ENCODE measurements at regions not wholly inside any gene's neighbourhood (a gene's known extent, or its start where the extent isn't known, plus 50 kb on each side); places are given as distances from the start of the nearest gene placed in this dataset.

DNA sequence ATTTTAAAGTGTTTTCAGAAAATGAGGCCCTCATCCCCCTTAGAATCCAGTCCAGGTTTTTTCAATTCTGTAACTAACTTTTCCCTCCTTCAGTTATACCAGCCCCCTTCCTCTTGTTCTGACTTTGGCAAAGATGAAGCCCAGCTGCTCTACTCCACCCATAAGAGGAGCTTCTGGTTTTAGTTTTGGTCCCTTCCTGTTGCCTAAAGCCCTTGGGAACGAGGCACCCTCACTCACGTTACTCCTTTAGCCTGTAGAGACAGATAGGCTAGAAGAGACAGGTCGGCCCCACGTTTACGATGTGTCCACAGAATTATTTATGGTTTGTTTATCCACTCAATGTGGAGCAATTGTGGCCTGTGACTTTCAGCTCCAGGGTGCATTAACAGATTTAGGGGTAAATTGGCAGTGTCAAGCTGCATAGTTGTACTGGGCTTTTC, 454.2 kb upstream of the TNP1 start:
- no peak for DNase-seq

DNA sequence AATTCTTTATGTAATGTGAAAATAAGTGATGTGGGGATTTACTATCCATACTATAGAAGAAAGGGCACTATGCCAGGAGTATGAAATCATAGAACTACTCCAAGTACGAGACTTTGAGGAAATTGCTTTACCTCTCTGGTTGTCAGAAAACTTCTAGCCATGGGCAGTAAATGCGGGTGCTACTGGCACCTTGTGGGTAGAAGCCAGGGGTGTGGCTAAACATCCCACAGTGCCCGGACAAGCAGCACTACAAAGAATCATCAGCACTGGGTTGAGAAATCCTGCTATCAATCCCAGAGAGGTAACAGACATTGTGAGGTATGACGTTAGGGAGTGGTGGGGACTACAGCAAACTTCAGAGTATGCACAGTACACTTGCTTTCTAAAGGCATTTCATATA, 453.5 kb upstream of the TNP1 start:
- DNase-seq, result no peak

DNA sequence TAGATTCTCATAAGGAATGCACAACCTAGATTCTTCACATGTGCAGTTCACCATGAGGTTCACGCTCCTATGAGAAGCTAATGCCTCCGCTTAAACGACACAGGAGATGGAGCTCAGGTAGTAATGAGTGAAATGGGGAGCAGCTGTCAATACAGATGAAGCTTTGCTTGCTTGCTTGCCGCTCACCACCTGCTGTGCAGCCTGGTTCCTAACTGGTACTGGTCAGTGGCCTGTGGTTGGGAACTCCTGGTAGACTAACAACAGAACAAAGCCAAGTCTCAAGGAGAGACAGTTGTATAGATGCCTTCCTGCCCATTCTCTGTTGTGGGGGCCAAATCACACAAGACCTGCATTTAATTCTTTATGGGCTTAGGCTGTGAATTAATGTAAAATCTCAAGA, 449.2 kb upstream of the TNP1 start:
- no peak for DNase-seq

DNA sequence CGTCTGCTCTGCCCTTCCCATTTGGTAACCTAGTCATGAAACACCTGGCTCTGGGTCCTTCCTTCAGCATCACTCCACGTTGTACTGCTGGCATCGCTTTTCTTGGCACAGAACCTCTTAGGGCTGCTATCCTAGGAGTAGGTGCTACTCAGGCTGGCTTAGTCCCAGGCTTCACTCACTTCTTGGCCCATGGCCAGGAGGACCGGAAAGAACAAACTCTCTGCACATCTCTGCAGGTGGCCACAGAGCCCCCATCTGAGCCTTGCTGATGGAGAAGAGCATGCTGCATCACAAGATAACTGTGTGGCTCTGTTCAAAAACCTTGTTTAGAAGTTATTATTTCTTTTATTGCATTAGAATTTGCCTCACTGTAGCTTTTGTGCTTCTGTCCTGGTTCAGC, 447.2 kb upstream of the TNP1 start:
- DNase-seq, result no peak

DNA sequence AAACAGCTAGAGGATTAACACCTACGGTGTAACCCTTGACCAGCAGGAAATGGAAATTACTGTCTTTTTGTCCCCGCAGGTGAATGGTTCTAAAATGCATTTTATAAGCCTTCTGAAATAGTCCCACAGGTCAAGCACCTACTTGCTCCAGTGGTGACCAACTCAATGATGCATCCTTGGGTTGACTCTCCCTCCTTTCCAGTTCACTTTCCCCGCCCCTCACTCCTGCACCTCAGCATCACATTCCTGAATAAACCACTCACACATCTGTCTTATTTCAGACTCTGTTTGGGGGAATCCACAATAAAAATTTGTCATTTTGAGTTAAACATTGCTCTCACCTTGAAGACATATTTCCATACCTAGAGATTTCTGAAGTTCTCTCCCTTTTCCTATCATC, 446.0 kb upstream of the TNP1 start:
- DNase-seq, result no peak

DNA sequence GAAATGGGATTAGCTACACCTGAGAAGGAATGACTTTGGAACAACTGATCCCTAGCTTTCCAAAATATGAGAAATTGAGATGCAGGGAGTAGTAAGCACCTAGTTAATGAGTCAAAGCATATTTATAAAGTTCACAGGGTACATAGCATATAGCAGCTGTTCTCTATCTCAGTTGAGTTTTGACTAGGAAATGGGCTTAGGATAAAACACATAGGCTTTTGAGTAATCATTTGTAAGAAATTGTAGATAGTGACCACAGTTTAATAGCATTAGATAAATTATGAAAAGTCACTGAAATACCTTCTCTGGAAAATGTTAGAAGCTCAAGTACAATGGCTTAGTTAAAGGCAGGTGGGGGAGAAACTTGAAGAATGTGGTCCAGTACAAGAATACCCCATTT, 444.7 kb upstream of the TNP1 start:
- DNase-seq, result no peak

DNA sequence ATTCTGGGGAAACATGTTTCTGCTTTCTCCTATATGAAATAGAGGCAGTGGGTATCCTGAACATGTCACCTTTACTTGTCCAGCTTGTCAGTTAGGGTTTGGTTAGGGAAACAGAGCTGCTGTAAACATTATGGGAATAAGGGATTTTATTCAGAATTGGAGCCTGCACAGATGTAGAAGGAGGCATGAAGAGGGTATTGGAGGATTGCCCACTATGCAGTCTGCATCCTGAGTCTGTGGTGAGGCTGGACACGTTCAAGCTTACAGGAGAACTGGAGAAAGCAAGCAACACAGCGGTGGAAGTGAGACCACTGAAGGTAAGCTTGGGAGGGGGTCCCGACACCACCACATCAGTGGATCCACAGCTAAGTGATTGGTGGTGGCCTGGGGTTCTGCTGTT, 443.0 kb upstream of the TNP1 start:
- DNase-seq, result no peak

DNA sequence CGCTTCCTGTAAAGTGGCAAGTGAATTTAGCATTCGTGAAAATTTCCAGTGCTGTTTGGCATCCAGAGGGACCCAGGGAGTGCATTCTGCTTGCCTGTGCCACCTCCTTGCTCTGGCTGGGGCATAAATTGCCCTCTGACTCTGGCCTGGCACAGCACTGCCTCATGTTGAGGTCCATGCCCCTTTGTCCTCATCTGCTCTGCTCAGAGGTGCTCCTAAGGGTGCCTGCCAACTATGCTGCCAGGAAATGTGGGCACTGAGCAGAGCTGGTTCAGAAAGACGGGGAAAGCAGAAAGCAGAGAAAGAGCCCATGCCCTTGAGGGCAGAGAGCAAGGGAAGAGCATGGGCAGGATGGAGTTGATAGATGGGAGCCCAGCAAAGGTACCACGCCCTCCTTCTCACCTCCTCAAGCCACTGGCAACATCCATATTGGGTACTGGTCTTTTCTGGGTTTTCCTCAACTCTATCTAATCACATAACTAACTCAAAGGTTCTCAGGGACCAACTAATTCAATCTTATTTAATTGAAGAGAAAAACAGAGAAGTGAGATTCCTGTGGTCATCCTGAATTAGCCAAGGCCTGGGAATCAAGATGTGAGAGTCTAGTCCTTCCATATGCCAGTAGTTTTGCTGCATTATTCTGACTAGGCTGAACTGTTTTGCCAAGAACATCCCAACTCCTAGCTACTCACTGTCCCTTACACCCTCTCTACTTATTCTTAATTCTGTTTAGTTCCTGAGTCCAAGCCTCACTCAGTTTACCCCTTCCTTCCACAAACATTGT, 441.5 kb upstream of the TNP1 start:
- no peak for DNase-seq

DNA sequence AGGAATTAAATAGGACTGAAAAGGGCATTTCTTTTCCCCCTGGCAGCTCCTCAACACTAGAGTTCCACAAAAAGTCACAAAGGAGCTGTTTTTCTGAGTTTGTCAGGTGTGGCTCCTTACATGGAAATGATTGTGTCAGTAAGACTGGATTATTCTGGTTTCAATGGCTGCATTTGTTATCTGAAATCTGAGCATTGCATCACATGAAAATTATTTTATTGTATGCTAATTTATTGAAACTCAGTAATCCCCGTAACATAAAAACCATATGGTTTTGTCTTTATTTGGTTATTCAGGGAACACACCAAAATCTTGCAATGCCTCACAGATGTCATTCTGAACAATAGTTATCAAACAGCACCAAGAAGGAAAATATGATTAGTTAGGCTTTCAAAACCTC, 439.7 kb upstream of the TNP1 start:
- no peak for DNase-seq

DNA sequence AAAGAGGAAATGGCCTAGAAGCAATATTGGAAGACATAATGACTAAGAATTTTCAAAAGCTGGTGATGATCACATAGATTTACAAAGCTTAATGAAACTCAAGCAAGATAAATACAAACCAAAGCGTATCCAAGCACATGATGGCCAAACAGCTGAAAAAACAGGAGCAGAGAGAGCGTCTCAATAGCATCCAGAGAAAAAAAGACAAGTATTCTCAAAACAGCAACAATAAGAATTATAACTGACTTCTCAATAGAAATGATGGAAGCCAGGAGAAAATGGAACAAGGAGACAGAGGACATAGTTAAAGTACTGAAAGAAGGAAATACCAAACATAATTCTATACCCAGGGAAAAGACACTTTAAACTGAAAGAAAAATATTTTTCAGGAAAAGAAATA, 437.2 kb upstream of the TNP1 start:
- DNase-seq, result no peak

DNA sequence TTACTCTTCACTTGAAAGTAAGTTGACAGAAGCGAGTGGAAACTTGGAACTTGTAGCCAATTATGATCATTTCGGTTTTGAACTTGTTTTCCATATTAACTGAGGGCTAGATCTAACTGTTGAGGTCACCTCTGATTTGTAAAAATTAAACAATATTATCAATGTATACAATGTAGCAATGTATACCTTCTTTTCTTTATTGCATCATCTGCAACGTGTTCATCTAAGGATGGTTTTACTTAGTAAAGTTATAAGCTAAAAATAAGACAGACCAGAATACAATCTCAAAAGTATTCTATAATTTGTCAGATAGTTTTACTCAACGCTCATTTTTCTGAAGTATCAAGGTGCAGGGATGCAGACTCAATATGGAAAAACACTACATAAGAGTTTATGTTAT, 435.0 kb upstream of the TNP1 start:
- no peak for DNase-seq

DNA sequence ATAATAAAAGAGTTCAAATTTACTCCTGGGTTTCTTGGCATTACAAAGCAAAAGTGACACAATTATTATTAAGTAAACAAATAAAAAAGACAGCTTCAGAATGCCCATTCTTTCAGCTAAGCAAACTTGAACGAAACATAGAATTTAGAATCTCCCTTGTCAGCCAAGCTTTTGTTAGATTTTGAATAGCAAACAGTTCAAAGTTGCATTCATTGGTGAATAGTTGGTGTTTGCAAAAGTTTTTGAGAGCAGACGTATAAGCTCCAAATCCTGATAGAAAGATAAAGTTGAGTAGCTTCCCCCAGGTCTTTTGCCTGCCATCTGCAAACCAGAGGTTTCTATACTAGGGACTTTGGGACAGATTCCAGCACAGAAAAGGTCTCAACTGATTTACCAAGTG, 434.3 kb upstream of the TNP1 start:
- no peak for DNase-seq

DNA sequence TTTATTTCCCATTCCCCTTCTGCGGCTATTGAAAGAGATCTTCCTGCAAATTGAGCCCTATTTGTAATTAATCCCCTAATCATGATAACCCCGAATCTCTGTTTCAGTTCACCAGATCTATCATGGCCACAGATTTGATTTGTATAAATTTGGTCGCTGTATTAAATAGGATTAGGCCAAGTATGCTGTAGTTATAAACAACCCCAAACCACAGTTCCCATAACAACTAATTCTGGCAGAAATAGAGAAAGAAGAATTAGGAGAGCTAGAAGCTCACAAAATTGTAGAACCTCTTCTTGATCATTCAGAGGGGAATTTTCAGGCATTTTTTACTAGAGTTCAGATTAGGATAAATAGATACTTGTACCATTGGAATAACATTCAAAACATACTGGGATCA, 433.7 kb upstream of the TNP1 start:
- DNase-seq, result no peak

DNA sequence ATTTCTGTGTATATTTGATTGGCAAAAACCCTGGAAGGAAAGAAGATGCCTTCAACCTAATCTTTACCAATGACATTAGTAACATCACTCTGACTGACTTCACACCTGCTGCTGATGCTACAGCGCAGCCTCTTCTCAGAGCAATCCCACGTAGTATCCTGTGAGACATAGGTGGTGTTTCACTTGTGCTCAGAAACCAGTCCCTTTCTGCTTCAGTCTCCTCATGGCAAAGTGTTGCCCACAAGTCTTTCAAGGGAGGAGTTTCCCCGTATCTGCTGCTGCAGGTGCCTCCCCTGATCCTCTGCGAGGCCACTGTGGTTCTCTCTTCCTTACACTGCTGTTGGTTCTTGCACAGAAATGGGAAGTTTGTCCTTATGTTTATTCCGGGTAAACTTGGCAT, 433.2 kb upstream of the TNP1 start:
- no peak for DNase-seq

DNA sequence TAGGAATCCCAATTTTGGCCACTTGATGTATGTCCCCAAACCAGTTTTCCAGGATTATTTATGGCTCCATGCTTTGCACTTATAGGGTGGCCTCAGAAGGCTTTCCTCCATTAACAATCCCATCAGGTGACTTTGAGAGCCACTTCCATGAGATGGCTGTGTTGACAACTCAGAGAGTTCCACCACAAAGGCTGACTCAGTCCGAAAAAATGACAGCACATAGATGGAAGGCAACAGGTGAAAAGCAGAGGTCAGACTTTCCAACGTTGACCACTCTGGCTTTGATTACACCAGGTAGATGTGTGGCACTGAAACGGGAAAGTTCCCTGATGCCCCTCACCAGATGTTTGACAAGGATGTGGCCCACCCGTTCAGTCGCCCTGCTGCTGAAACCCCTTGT, 431.4 kb upstream of the TNP1 start:
- DNase-seq, result no peak

DNA sequence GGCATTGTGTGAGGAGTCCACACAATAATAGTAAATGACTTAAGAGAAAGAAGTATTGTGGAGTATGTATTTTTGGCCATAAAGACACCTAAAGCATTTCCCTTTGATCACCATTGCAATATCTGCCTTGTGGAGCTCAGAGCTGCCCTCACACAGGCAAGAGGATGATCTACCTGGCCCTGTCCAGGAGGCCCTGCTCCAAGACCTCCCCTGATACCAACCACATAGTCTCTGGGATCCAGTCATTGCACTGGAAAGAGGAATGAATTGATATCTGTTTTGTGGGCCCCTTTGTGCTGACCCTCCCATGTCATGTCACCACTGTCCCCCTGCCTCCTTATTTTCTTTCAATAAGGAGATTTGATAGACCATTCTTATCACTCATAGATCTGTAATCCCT, 430.6 kb upstream of the TNP1 start:
- no peak for DNase-seq

DNA sequence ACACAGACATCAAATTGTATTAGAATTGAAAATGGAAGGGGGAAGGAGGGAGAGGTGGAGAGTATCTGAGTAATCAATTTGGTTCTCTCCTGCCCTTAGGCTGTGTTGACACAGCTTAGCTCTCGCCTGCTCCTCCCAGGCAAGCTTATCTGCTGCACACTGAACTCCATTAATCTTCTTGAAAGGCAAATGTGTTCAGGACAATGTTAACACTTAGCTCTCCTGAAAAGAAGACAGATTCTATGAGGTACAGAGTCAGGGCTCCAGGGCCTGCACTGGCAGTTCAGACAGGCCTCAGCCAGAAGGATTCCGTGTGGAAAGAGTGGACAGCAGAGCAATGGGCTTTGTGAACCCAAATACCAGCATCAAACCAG, 430.0 kb upstream of the TNP1 start:
- no peak for DNase-seq

DNA sequence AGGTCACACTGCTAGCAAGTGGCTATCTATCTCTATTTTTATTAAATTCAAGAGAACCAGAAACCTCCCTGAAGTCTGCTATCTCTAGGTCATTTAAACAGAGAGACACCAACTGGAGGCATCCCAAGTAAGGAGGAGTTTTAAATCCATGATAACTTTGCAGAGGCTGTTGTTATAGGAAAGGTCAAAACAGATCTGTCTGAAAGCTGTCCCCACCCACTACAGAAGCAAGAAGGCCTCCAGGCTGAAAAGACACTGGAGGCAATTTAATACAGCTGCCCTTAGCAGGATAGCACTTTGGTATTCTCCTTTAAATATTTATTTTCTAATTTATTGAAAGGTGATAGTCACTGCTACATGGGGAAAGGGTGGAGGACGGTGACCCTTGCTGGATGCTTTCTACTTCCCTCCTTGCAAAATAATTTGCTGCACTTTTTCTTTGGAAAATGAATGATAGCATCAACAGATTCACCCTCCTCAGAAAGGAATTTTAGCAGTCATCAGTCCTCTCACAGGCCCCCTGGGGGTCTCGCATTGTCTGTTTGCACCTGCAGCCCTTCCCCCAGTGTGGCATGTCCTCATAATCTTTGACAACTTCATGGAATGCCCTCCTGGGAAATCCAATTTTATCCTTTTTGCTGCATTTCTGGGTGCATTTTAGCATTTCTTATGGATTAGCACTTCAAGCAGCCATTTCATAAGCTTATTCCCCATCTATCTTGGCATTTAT, 429.5 kb upstream of the TNP1 start:
- DNase-seq, result no peak

DNA sequence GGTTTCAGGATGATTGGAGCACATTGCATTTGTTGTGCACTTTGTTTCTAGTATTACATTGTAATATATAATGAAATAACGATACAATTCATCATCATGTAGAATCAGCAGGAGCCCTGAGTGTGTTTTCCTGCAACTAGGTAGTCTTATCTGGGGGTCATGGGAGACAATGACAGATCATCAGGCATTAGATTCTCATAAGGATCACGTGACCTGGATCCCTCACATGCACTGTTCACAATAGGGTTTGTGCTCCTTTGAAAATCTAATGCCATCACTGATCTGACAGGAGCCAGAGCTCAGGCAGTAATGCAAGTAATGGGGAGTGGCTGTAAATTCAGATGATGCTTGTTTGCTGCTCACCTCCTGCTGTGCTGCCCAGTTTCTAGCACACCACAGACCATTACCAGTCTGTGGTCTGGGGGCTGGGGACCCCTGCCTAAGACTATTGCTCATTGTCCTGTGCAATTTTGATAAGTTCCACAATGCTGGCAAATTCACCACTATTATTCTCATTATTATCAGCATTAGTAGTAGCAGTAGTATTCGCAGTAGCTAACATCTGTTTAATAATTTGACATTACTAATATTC, 428.7 kb upstream of the TNP1 start:
- no peak for DNase-seq

DNA sequence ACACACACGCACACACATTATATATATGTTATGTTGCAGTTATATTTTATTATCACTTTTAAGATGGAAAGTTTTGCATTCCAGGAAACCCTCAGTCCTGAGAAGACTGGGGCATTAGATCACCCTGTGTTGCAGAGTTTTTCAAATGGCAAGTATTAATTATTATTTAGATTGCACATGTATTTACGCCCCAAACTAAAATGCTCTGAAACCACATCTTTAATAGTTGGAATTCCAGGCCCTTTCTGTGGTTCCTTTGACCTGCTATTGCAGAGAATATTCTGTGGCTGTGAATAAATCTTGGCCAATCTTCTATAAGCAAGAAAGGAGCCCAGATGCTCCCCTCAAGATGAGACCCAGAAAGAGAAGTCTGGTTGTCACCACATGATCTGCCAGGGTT, 427.0 kb upstream of the TNP1 start:
- DNase-seq, result no peak

DNA sequence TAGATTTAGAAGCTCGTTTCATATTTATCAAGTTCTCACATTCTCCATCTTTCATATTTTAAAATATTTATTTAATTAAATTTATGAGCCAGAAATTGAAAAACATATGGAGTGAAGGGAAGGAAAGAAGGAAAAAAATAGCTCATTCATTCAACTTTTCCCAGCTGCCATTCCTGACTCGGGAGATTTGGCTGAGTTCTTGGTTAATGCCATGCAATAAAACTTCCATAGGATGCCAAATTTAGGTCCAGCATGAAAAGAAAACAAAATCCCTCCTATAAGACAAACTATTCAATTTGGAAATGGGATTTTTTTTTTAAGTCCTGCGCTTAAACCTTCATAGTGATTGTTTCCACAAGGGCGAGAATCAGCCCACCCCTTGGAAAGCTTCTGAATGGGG, 426.1 kb upstream of the TNP1 start:
- no peak for DNase-seq

DNA sequence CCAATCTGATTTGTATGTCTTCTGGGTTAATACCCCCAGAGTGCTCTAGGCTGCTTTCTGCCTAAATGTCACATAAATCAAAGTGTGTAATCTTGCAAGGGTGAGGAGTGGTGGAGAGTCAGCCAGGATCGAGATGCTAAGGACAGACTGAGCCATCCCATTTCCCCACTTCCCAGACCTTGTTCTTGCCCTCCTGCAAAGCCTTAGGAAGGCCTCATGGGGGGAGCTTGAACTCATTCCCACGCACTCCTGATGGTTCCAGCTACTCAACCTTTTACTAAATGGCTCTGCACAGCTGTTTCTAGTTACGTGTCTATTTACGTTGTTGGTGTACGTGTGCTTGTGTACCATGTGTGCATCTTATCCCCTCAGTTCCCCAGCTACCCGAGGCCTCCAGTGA, 423.6 kb upstream of the TNP1 start:
- no peak for DNase-seq

DNA sequence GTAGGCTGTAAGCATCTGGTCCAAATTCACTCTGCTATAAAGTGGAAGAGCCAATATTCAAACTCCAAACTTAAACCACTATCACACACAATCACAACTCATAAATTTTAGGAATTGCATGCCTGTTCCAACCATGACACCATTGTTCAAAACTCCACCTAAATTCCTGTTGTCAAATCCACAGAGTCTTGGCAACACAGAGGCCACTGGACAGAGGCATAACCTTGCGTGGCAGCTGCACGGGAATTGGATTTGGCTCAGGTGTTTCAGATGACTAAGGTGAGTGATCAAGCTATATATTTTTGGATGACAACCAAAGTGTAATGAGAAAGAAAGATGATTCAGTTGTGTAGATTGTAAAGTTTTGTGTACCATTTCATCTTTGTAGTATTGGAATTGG, 422.7 kb upstream of the TNP1 start:
- DNase-seq, result no peak

Data from nucleus accumbens (tissue), 56 donors.